ENCODE measurements at regions not wholly inside any gene's neighbourhood (a gene's known extent, or its start where the extent isn't known, plus 50 kb on each side); places are given as distances from the start of the nearest gene placed in this dataset.

DNA sequence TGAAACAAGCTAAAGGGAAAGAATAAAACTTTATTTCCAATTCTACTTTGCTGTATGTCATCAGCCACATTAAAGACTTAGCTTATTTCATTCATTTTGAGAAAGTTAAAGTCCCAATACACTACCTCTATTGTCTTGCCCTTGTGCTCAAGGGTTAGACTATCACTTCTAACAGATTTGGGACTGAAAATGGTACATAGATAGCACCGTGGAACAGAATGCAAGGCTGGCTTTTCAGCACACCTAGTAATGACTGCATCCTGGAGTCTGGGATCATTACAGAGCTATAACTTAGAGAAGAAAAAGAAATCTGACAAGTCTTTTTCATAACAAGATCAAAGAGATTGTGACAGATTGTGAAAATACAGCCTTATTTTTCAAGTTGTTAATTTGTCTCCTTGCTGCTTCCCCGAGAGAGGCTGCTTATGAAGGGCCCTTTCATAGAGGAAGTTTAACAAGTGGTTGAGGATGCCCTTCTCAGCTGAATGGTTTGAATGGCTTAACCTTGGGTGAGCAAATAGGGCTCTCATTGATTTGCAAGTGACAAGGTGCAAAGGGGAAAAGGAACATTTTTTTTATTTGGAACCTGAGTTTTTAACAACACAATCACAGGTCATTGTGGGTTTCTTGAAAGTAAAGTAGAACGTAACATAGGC lies 371.8 kb downstream of the EPHA4 start:
- H3K9ac ChIP-seq = no peak overlapping the region
- no peak overlapping the region for H3K4me2 ChIP-seq
- no peak for TF ChIP-seq Cebpa-rat (IDR thresholded peaks at IDR 0.05)

DNA sequence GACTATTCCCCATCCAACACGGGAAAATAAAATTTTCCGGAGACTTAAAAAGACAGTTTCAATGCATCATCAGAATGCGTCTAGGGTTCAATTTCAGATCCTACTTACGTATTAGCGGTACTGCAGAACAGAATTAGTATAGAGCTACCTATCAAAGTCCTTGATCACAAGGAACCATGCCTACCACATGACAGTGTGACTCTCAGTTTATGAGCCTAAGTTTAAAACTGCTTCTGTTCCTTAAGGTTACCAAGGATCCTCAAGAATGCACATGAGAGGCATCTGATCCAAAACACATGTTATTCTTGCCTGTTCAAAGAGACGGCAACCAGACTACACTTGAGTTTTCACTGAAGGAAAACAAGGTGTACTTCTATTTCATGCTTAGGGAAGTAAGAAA lies 369.7 kb downstream of the EPHA4 start:
- Histone ChIP-seq H3K4me3 (no peak overlapping the region), H3K9ac (no peak overlapping the region), H3K27ac (no peak overlapping the region), H3K27me3 (no peaks in the 10 kb centered on the region), H3K36me3 (no peaks in the 10 kb centered on the region), H3K4me2 (peak overlapping the region; percentile 60), H4K20me1 (no peaks in the 10 kb centered on the region), H3K4me1 (peaks cover 18% of the 10 kb centered on the region), H3K9me3 (no peaks in the 10 kb centered on the region)
- TF ChIP-seq Cebpa-rat (IDR thresholded peaks at IDR 0.05) = no peak

More for the DNA sequence above, 371.8 kb downstream of the EPHA4 start:
- H4K20me1 ChIP-seq = no peaks in the 10 kb centered on the region
- H3K27ac ChIP-seq = no peak overlapping the region
- no peaks in the 10 kb centered on the region for H3K36me3 ChIP-seq
- no peaks in the 10 kb centered on the region for H3K27me3 ChIP-seq
- H3K9me3 ChIP-seq = no peaks in the 10 kb centered on the region
- no peak overlapping the region for H3K4me3 ChIP-seq
- H3K4me1 ChIP-seq = peaks cover 18% of the 10 kb centered on the region

DNA sequence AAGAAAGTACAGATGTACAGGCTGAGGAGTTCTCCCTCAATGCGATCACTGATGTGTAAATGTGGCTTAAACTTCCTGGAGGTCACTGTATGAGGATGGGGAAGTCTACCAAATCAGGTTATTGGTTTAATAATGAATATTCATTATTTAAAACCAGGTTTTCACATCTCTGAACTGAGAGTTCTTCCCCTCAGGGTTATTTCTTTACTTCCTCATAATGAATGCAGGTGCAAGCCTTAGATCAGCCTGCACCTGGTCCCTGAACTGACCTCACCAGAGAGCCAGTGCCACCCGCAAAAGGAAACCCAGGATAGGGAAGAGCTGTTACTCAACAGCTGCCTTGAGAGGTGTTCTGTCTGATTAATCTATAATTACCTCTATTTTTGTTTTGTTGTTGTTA lies 369.0 kb downstream of the EPHA4 start:
- Histone ChIP-seq H3K4me2 (peak overlapping the region; percentile 60), H3K36me3 (no peaks in the 10 kb centered on the region), H3K4me3 (no peak overlapping the region), H3K4me1 (peaks cover 18% of the 10 kb centered on the region), H3K9ac (no peak overlapping the region), H4K20me1 (no peaks in the 10 kb centered on the region), H3K27me3 (no peaks in the 10 kb centered on the region), H3K9me3 (no peaks in the 10 kb centered on the region), H3K27ac (0 out of 2 replicates have a peak overlapping the region, but pooled peaks have one; percentile 24)
- TF ChIP-seq Cebpa-rat (IDR thresholded peaks at IDR 0.05) = no peak

DNA sequence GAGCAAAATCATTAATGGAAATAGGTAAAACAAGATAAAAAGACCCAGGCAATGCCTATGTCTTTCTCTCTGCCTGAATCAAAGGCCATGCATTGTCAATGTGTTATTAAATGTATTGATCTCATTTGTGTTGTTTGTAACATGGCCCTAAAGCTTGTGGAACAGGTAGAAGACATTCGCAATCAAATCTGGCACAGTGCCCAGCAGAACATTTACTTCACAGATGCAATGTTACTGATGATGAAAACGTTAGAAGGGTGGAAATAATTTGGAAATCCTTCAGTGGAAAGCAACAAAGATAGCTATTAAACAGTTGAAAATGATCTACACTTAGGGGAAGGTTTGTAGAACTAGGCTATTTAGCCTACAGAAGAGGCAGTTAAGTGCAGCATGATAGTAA lies 368.2 kb downstream of the EPHA4 start:
- no peak for TF ChIP-seq Cebpa-rat (IDR thresholded peaks at IDR 0.05)
- H3K4me1 ChIP-seq = peaks cover 18% of the 10 kb centered on the region
- H3K4me3 ChIP-seq = no peak overlapping the region
- H3K27ac ChIP-seq = no peak overlapping the region
- no peaks in the 10 kb centered on the region for H3K36me3 ChIP-seq
- no peaks in the 10 kb centered on the region for H3K27me3 ChIP-seq
- no peaks in the 10 kb centered on the region for H4K20me1 ChIP-seq
- 0 out of 2 replicates have a peak overlapping the region, but pooled peaks have one; percentile 60 for H3K4me2 ChIP-seq
- no peaks in the 10 kb centered on the region for H3K9me3 ChIP-seq
- H3K9ac ChIP-seq = no peak overlapping the region

DNA sequence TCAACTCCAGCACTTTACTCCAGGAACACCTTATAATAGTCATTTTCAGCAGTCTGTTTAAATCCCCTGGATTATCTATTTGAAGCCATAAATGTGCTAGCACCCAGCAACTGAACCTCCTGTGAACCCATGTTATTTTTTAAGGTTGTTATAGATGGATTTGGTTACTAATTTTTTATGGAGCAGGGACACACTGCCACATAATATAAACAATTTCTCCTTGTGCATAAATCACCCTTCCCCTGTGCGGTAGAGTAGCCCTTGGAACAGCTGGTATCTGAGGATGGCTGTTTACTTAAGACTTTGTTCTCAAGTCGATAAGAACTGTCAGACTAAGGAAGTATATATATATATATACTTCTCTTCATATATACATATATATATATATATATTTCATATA lies 367.4 kb downstream of the EPHA4 start:
- no peaks in the 10 kb centered on the region for H3K36me3 ChIP-seq
- H3K4me2 ChIP-seq = no peak overlapping the region
- no peaks in the 10 kb centered on the region for H3K27me3 ChIP-seq
- no peaks in the 10 kb centered on the region for H4K20me1 ChIP-seq
- H3K9me3 ChIP-seq = no peaks in the 10 kb centered on the region
- no peak overlapping the region for H3K4me3 ChIP-seq
- no peak overlapping the region for H3K9ac ChIP-seq
- H3K4me1 ChIP-seq = peaks cover 18% of the 10 kb centered on the region
- no peak for TF ChIP-seq Cebpa-rat (IDR thresholded peaks at IDR 0.05)
- H3K27ac ChIP-seq = no peak overlapping the region

DNA sequence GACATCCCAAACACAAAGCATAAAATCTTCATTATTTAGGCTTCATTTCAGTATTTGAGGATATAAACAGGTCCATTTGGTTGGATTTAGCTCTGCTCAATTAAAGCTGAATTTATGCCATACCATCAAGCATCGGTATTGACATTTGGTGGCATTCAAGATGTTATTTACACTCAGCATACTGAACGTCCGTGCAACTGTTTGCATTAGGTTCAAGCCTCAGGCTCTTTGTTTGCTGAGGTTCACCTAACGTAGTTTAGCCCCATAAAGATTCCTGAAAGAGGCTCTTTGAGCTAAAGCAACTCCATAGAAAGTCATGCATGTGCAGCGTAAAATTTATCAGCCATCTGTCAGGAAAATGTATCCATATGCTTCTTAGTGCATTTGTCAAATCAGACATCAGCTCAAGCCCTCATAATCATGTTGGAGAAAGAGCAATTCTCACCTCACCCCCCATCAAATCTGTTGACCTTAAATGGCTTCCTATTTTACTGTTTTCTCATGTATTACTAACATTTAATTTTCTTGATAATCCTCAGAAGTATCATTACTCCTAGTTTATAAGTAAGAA lies 366.9 kb downstream of the EPHA4 start:
- Histone ChIP-seq H3K4me2 (no peak overlapping the region), H3K27ac (no peak overlapping the region), H3K9me3 (no peaks in the 10 kb centered on the region), H3K4me1 (peaks cover 18% of the 10 kb centered on the region), H3K36me3 (no peaks in the 10 kb centered on the region), H3K4me3 (no peak overlapping the region), H3K27me3 (no peaks in the 10 kb centered on the region), H3K9ac (no peak overlapping the region), H4K20me1 (no peaks in the 10 kb centered on the region)
- TF ChIP-seq Cebpa-rat (IDR thresholded peaks at IDR 0.05) = no peak

DNA sequence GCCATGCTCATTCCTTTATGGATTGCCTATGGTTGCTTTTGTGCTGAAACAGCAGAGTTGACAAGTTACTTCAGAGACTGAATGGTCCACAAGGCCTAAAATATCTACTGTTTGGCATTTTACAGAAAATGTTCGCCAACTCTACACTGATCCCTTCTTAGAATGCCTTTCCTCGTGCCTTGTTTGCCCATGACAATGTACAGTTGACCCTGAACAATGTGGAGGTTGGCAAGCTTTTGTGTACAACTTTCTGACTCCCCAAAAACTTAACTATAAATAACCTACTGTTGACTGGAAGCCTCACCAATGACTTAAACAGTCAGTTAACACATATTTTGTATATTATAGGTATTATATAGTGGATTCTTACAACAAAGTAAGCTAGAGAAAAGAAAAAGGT lies 361.4 kb downstream of the EPHA4 start:
- TF ChIP-seq Cebpa-rat (IDR thresholded peaks at IDR 0.05) = no peak

DNA sequence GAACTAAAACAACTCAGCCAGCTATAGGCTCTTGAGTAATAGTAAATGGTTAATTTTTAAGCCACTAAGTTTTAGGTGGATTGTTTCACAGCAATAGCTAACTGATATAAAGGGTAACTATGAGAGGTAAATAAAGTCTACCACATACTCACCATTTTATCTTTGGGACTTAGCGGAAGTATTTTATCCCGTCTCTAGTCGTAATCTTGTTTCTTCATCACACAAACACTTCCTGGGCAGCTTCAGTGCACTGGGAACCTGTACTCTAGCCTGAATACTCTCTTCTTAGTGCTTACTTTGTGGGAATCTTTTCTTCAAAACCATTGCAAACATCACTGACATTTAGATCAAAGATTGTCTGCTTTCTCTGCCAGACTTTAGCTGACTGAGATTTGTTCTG lies 360.5 kb downstream of the EPHA4 start:
- no peak for TF ChIP-seq Cebpa-rat (IDR thresholded peaks at IDR 0.05)
- Histone ChIP-seq H3K9ac (no peak overlapping the region), H4K20me1 (no peaks in the 10 kb centered on the region), H3K4me3 (no peak overlapping the region), H3K27ac (no peak overlapping the region), H3K4me1 (peaks cover 20% of the 10 kb centered on the region), H3K36me3 (no peaks in the 10 kb centered on the region), H3K9me3 (no peaks in the 10 kb centered on the region), H3K27me3 (no peaks in the 10 kb centered on the region), H3K4me2 (no peak overlapping the region)

More for the DNA sequence above, 361.4 kb downstream of the EPHA4 start:
- Histone ChIP-seq H3K27ac (no peak overlapping the region), H3K4me3 (no peak overlapping the region), H3K9ac (no peak overlapping the region), H3K36me3 (no peaks in the 10 kb centered on the region), H3K4me1 (peaks cover 13% of the 10 kb centered on the region), H3K9me3 (no peaks in the 10 kb centered on the region), H3K27me3 (no peaks in the 10 kb centered on the region), H4K20me1 (no peaks in the 10 kb centered on the region), H3K4me2 (no peak overlapping the region)

DNA sequence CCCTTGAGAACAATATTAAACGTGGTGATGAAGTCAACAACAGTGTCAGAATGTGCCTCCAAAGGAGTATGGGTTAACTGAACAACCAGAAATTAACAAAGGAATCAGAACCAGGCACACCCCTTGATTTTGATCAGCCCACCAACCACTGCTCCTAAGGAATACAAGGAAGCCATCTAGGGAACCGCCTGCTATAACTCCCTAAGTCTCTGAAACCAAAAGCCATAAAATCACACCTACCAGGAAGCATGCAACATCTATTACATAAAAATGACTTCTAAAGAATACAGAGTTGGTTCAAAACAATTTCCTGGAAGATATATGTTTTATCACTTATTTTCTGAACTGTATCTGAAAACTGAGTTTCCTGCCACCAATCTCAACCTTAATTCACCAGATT lies 360.0 kb downstream of the EPHA4 start:
- Histone ChIP-seq H3K9ac (no peak overlapping the region), H4K20me1 (no peaks in the 10 kb centered on the region), H3K4me3 (no peak overlapping the region), H3K27ac (no peak overlapping the region), H3K4me1 (peaks cover 22% of the 10 kb centered on the region), H3K4me2 (no peak overlapping the region), H3K27me3 (no peaks in the 10 kb centered on the region), H3K36me3 (no peaks in the 10 kb centered on the region), H3K9me3 (no peaks in the 10 kb centered on the region)
- no peak for TF ChIP-seq Cebpa-rat (IDR thresholded peaks at IDR 0.05)

DNA sequence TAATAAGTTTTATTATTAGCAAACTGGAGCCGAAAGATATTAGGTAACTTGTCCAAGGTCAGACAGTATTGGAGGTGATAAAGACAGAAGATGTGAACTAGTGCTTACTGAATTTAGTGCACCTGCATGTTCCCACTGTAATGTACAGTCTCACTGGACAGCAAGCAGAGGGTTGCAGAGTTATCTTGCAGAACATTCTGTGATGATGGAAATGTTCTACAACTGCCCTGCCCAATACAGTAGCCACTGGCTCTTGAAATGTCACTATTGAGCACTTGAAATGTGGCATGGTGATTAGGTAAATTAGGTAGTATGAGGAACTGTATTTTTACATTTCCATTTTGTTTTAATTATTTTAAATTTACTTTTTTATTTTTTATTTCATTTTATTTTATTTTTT lies 356.6 kb downstream of the EPHA4 start:
- H3K9me3 ChIP-seq = no peaks in the 10 kb centered on the region
- no peaks in the 10 kb centered on the region for H3K27me3 ChIP-seq
- H3K4me1 ChIP-seq = peaks cover 22% of the 10 kb centered on the region
- H3K4me3 ChIP-seq = no peak overlapping the region
- no peaks in the 10 kb centered on the region for H4K20me1 ChIP-seq
- no peak overlapping the region for H3K9ac ChIP-seq
- TF ChIP-seq Cebpa-rat (IDR thresholded peaks at IDR 0.05) = no peak
- H3K36me3 ChIP-seq = no peaks in the 10 kb centered on the region
- no peak overlapping the region for H3K27ac ChIP-seq
- no peak overlapping the region for H3K4me2 ChIP-seq
